MM.1S (cell line): ENCODE measurements at regions not wholly inside any gene's neighbourhood (a gene's known extent, or its start where the extent isn't known, plus 50 kb on each side); places are given as distances from the start of the nearest gene placed in this dataset.
"Not testable (repeated sequence)": the region's sequence is repeated elsewhere in the genome, so short reads cannot be mapped to it uniquely, and the experiment has no call there.

Experiments
- DNase-seq: peaks from one replicate; pipeline ENCODE4 v3.0.0-alpha.2; 2015
- H2AFZ ChIP-seq: fragments of 300-600 bp; sonication (generic); 2 replicates; pipeline ENCODE4 v1.6.0; 2016; ENCODE audit warnings: antibody characterized with exemption, low read length
- H3F3A ChIP-seq: fragments of 300-600 bp; sonication (generic); 2 replicates; pipeline ENCODE4 v1.6.1; 2016; ENCODE audit warnings: mild to moderate bottlenecking, antibody characterized with exemption, low read length, moderate library complexity, mixed read lengths; ENCODE audit not compliant: insufficient read depth
- H3K27ac ChIP-seq: fragments of 300-600 bp; sonication (generic); 2 replicates; pipeline ENCODE4 v1.5.1; 2016; ENCODE audit warnings: mild to moderate bottlenecking, low read length
- H3K27me3 ChIP-seq: fragments of 300-600 bp; sonication (generic); replicated peaks from 2 replicates; pipeline ENCODE4 v1.6.0; 2016; ENCODE audit warnings: low read length; ENCODE audit not compliant: insufficient read depth
- H3K36me3 ChIP-seq: fragments of 300-600 bp; sonication (generic); replicated peaks from 2 replicates; pipeline ENCODE4 v1.6.1; 2016; ENCODE audit warnings: mild to moderate bottlenecking, low read length, mixed read lengths; ENCODE audit not compliant: insufficient read depth
- H3K4me1 ChIP-seq: fragments of 300-600 bp; sonication (generic); 2 replicates; pipeline ENCODE4 v1.6.1; 2016; ENCODE audit warnings: low read length, mixed read lengths
- H3K4me2 ChIP-seq: fragments of 300-600 bp; sonication (generic); 2 replicates; pipeline ENCODE4 v1.6.0; 2016; ENCODE audit warnings: low read depth, low read length
- H3K4me3 ChIP-seq: fragments of 300-600 bp; sonication (generic); 2 replicates; pipeline ENCODE4 v1.5.1; 2016; ENCODE audit warnings: low read length, mixed read lengths
- H3K79me2 ChIP-seq: fragments of 300-600 bp; sonication (generic); 2 replicates; pipeline ENCODE4 v1.6.1; 2016; ENCODE audit warnings: mixed run types, low read length, mixed read lengths
- H3K9ac ChIP-seq: fragments of 300-600 bp; sonication (generic); 2 replicates; pipeline ENCODE4 v1.6.1; 2016; ENCODE audit warnings: low read length, mixed read lengths
- H3K9me2 ChIP-seq: fragments of 300-600 bp; sonication (generic); replicated peaks from 2 replicates; pipeline ENCODE4 v1.6.1; 2016; ENCODE audit warnings: mild to moderate bottlenecking, low read length, mixed read lengths; ENCODE audit not compliant: insufficient read depth
- H3K9me3 ChIP-seq: fragments of 300-600 bp; sonication (generic); replicated peaks from 2 replicates; pipeline ENCODE4 v1.6.1; 2016; ENCODE audit warnings: mild to moderate bottlenecking, low read length, mixed read lengths; ENCODE audit not compliant: insufficient read depth
- H4K20me1 ChIP-seq: fragments of 300-600 bp; sonication (generic); 2 replicates; pipeline ENCODE4 v1.6.1; 2016; ENCODE audit warnings: mild to moderate bottlenecking, low read length, moderate library complexity, mixed read lengths; ENCODE audit not compliant: insufficient read depth
- EZH2 ChIP-seq: fragments of 300-600 bp; sonication (generic); optimal IDR thresholded peaks from 2 replicates; pipeline ENCODE3; 2017; ENCODE audit warnings: low read depth, mild to moderate bottlenecking, antibody characterized with exemption, low read length, mixed read lengths
- EZH2phosphoT487 ChIP-seq: fragments of 300-600 bp; sonication (generic); IDR thresholded peaks from 2 replicates; pipeline ENCODE4 v1.6.1; 2018; ENCODE audit warnings: antibody characterized with exemption, low read length
- TF ChIP-seq, protein P1 (sequence below): fragments of 300-600 bp; sonication (generic); IDR thresholded peaks from 2 replicates; pipeline ENCODE4 v1.5.1; 2016; ENCODE audit warnings: antibody characterized with exemption, low read length, mixed read lengths

DNA sequence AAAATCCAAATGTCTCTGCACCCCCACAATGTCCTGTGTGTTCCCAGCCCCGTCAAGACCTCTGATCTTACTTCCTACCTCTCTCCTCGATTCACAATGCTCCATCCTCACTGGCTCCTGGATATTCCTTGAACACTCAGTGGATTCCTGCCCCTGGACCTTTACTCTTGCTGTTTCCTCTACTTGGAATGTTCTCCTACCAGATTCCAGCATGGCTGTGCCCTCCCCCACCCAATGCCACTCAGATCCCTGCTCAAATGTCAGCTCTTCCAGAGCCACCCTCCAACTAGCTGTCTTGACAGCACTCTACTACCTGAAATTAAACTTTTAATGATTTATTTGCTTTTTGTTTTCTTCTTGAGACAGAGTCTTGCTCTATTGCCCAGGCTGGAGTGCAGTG is 107.4 kb downstream of the KLF5 start:
- H3K4me2 ChIP-seq, result no peak overlapping the region
- H3K9me2 ChIP-seq, result no peaks in the 10 kb centered on the region
- TF ChIP-seq EZH2 (no peak), EZH2phosphoT487 (no peak)
- TF ChIP-seq, protein P1, sequence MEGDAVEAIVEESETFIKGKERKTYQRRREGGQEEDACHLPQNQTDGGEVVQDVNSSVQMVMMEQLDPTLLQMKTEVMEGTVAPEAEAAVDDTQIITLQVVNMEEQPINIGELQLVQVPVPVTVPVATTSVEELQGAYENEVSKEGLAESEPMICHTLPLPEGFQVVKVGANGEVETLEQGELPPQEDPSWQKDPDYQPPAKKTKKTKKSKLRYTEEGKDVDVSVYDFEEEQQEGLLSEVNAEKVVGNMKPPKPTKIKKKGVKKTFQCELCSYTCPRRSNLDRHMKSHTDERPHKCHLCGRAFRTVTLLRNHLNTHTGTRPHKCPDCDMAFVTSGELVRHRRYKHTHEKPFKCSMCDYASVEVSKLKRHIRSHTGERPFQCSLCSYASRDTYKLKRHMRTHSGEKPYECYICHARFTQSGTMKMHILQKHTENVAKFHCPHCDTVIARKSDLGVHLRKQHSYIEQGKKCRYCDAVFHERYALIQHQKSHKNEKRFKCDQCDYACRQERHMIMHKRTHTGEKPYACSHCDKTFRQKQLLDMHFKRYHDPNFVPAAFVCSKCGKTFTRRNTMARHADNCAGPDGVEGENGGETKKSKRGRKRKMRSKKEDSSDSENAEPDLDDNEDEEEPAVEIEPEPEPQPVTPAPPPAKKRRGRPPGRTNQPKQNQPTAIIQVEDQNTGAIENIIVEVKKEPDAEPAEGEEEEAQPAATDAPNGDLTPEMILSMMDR, result no peak
- no peak overlapping the region for H3K9ac ChIP-seq
- H3K9me3 ChIP-seq, result no peaks in the 10 kb centered on the region
- no peaks in the 10 kb centered on the region for H3K79me2 ChIP-seq
- DNase-seq, result no peak
- no peak overlapping the region for H3K27ac ChIP-seq
- no peak overlapping the region for H3K4me3 ChIP-seq
- no peak overlapping the region for H2AFZ ChIP-seq
- H3K4me1 ChIP-seq, result no peaks in the 10 kb centered on the region
- no peaks in the 10 kb centered on the region for H3F3A ChIP-seq
- H3K36me3 ChIP-seq, result no peaks in the 10 kb centered on the region
- no peaks in the 10 kb centered on the region for H4K20me1 ChIP-seq
- H3K27me3 ChIP-seq, result no peaks in the 10 kb centered on the region

DNA sequence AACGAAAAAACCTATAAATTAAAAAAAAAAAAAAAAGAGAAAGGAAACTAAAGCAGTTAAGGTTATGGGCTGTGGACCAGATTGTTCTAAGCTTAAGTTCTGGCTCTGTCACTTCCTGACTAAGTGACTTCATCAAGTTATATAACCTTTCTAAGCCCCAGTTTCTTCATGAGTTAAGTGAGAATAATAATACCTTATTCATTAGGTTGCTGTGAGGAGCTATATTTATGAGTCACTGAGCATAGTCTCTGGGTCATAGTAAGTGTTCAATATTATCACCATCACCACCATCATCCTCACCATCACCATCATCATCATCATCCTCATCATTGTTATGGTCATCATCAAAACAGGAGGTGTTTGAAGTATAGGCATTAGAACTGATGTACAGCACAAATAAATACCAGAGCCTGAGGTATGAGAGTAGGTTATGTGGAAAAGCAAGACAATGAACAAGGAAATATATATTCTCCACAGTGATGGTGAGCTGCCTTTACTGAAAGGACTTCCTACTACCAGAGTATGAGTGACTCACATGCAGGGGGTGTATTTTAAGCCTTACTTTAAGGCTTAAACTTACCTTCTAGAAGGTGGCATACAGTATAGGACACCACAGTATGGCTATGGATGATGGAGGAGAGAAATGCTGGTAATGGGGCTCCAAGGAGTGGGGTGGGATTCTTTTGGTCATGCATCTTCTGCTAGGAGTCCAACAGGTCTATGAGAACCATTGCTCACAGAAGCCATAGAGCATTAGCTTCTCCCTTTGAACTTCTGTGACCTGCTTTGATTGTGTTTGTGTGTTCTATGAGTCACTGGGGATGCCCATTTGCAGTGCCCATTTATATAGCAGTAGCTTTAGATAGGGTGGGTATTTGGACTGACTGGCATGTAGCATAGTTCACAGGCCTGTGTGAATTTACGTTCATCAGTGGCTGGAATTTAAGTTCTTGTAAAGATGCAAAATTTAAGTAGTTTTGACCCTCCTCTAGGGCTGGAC is 104.4 kb downstream of the KLF5 start:
- H3K27ac ChIP-seq, result no peak overlapping the region
- no peaks in the 10 kb centered on the region for H3F3A ChIP-seq
- H3K36me3 ChIP-seq, result no peaks in the 10 kb centered on the region
- H3K4me3 ChIP-seq, result no peak overlapping the region
- DNase-seq, result no peak
- no peaks in the 10 kb centered on the region for H4K20me1 ChIP-seq
- no peak overlapping the region for H2AFZ ChIP-seq
- no peaks in the 10 kb centered on the region for H3K9me3 ChIP-seq
- TF ChIP-seq EZH2 (no peak), EZH2phosphoT487 (no peak)
- TF ChIP-seq, protein P1, result no peak
- H3K27me3 ChIP-seq, result no peaks in the 10 kb centered on the region
- no peak overlapping the region for H3K9ac ChIP-seq
- no peaks in the 10 kb centered on the region for H3K4me1 ChIP-seq
- H3K9me2 ChIP-seq, result no peaks in the 10 kb centered on the region
- H3K79me2 ChIP-seq, result no peaks in the 10 kb centered on the region
- H3K4me2 ChIP-seq, result no peak overlapping the region

DNA sequence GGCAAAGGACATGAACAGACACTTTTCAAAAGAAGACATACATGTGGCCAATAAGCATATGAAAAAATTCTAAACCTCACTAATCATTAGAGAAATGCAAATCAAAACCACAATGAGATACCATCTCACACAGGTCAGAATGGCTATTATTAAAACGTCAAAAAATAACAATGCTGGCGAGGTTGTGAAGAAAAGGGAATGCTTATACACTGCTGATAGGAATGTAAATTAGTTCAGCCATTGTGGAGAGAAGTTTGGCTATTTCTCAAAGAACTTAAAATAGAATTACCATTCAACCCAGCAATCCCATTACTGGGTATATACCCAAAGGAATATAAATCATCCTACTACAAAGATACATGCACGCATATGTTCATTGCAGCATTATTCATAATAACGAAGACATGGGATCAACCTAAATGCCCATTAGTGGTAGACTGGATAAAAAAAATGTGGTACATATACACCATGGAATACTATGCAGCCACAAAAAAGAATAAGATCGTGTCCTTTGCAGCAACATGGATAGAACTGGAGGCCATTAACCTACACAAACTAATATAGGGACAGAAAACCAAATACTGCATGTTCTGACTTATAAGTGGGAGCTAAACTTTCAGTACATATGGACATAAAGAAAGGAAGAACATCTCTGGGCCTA is 101.7 kb downstream of the KLF5 start:
- not testable (repeated sequence) for H3F3A ChIP-seq, H4K20me1 ChIP-seq, H3K9me2 ChIP-seq, H3K4me2 ChIP-seq, H3K4me1 ChIP-seq, H3K9ac ChIP-seq, H3K9me3 ChIP-seq, H3K4me3 ChIP-seq, H2AFZ ChIP-seq, H3K27me3 ChIP-seq, H3K27ac ChIP-seq, H3K79me2 ChIP-seq, H3K36me3 ChIP-seq, DNase-seq
